ENCODE measurements at regions not wholly inside any gene's neighbourhood (a gene's known extent, or its start where the extent isn't known, plus 50 kb on each side); places are given as distances from the start of the nearest gene placed in this dataset.

- TF ChIP-seq, protein P1, sequence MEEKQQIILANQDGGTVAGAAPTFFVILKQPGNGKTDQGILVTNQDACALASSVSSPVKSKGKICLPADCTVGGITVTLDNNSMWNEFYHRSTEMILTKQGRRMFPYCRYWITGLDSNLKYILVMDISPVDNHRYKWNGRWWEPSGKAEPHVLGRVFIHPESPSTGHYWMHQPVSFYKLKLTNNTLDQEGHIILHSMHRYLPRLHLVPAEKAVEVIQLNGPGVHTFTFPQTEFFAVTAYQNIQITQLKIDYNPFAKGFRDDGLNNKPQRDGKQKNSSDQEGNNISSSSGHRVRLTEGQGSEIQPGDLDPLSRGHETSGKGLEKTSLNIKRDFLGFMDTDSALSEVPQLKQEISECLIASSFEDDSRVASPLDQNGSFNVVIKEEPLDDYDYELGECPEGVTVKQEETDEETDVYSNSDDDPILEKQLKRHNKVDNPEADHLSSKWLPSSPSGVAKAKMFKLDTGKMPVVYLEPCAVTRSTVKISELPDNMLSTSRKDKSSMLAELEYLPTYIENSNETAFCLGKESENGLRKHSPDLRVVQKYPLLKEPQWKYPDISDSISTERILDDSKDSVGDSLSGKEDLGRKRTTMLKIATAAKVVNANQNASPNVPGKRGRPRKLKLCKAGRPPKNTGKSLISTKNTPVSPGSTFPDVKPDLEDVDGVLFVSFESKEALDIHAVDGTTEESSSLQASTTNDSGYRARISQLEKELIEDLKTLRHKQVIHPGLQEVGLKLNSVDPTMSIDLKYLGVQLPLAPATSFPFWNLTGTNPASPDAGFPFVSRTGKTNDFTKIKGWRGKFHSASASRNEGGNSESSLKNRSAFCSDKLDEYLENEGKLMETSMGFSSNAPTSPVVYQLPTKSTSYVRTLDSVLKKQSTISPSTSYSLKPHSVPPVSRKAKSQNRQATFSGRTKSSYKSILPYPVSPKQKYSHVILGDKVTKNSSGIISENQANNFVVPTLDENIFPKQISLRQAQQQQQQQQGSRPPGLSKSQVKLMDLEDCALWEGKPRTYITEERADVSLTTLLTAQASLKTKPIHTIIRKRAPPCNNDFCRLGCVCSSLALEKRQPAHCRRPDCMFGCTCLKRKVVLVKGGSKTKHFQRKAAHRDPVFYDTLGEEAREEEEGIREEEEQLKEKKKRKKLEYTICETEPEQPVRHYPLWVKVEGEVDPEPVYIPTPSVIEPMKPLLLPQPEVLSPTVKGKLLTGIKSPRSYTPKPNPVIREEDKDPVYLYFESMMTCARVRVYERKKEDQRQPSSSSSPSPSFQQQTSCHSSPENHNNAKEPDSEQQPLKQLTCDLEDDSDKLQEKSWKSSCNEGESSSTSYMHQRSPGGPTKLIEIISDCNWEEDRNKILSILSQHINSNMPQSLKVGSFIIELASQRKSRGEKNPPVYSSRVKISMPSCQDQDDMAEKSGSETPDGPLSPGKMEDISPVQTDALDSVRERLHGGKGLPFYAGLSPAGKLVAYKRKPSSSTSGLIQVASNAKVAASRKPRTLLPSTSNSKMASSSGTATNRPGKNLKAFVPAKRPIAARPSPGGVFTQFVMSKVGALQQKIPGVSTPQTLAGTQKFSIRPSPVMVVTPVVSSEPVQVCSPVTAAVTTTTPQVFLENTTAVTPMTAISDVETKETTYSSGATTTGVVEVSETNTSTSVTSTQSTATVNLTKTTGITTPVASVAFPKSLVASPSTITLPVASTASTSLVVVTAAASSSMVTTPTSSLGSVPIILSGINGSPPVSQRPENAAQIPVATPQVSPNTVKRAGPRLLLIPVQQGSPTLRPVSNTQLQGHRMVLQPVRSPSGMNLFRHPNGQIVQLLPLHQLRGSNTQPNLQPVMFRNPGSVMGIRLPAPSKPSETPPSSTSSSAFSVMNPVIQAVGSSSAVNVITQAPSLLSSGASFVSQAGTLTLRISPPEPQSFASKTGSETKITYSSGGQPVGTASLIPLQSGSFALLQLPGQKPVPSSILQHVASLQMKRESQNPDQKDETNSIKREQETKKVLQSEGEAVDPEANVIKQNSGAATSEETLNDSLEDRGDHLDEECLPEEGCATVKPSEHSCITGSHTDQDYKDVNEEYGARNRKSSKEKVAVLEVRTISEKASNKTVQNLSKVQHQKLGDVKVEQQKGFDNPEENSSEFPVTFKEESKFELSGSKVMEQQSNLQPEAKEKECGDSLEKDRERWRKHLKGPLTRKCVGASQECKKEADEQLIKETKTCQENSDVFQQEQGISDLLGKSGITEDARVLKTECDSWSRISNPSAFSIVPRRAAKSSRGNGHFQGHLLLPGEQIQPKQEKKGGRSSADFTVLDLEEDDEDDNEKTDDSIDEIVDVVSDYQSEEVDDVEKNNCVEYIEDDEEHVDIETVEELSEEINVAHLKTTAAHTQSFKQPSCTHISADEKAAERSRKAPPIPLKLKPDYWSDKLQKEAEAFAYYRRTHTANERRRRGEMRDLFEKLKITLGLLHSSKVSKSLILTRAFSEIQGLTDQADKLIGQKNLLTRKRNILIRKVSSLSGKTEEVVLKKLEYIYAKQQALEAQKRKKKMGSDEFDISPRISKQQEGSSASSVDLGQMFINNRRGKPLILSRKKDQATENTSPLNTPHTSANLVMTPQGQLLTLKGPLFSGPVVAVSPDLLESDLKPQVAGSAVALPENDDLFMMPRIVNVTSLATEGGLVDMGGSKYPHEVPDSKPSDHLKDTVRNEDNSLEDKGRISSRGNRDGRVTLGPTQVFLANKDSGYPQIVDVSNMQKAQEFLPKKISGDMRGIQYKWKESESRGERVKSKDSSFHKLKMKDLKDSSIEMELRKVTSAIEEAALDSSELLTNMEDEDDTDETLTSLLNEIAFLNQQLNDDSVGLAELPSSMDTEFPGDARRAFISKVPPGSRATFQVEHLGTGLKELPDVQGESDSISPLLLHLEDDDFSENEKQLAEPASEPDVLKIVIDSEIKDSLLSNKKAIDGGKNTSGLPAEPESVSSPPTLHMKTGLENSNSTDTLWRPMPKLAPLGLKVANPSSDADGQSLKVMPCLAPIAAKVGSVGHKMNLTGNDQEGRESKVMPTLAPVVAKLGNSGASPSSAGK (IDR thresholded peaks at IDR 0.05): peak; percentile 54
Measured at GRCh38 chr5:173802670-173803165, 85.4 kb upstream of the CPEB4 start (continued).

All from K562 (cell line).